ENCODE measurements at regions not wholly inside any gene's neighbourhood (a gene's known extent, or its start where the extent isn't known, plus 50 kb on each side); places are given as distances from the start of the nearest gene placed in this dataset.

- no peak for DNase-seq (ENCODE audit: low read depth in 2 of 2)
These were observed 1041.6 kb downstream of the BRD1 start for GRCh38 chr22:48785792-48786678.

DNA sequence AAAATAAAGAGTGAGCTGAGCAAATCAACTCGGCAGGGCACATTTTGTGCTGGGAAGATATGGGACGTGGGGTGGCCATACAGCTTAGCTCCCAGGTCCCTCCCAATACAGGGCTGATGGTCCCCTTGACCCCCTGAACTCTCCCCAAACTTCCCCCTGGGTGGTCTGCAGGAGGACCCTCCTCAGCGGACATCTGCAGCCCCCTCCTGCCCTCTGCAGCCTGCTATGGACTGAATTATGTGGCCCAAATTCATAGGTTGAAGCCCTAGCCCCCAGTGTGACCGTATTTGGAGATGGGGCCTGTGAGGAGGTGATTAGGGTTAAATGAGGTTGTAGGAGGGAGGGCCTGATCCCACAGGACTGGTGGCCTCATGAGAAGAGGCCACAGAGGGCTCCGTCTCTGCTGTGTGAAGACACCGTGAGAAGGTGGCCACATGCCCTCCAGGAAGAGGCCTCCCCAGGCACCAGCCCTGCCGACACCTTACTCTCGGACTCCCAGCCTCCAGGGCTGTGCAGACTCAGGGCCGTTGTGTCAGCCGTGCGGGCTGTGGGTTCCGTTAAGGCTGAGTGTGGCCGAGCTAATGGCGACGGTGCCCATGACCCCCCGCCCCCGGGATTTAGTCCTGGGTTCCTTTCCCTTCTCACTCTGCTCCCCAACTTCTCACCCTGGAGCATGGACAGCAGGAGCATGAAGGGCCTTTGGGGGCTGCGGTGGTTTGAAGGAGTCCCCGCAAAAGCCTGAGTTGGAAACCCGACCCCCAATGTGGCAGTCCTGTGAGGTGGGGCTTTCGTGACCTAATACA is 1042.8 kb downstream of the BRD1 start:
- no peak for DNase-seq (ENCODE audit: low read depth in 2 of 2)

DNA sequence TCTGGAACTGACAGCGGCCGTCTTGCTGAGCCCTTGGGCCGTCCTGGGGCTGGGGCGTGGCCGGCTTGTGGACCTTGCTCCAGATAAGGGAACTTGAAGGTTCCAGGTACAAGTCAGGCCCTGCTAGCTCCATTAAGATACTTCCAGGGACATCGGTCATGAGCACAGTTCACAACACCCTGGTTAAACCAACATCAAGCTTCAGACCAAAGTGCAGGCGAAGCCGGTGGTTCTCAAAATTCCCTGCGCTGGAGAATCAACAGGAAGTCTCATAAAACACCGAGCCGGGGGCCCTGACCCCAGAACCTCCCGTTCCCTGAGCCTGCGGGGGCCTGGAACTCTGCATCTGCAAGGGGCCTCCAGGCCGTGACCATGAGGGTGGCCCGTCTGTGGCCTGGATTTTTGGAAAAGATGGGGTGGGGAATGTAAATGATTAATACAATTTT is 1043.8 kb downstream of the BRD1 start:
- DNase-seq (ENCODE audit: low read depth in 2 of 2) = no peak

- DNase-seq (ENCODE audit: low read depth in 2 of 2) = no peak
These were observed 1044.7 kb downstream of the BRD1 start for GRCh38 chr22:48782811-48783511.

GRCh38 chr22:48782326-48782725 is 1045.3 kb downstream of the BRD1 start:
- DNase-seq (ENCODE audit: low read depth in 2 of 2) = no peak

DNA sequence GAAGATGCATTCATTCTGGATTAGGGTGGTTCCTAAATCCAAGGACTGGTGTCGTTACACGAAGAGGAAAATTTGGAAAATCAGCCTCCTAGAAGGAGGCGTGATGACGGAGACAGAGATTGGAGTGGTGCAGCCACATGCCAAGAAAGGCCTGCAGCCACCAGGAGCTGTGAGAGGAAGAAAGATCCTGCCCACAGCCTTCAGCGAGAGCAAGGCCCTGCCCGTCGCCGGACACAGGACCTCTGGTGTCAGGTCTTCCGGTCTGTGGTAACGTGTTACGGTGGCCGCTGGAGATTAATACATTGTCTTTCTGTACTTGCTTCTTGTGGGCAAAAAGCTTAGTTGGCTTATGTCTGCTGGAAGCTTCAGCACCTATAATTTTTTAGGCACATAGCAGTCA is 1045.8 kb downstream of the BRD1 start:
- DNase-seq (ENCODE audit: low read depth in 2 of 2) = no peak

DNA sequence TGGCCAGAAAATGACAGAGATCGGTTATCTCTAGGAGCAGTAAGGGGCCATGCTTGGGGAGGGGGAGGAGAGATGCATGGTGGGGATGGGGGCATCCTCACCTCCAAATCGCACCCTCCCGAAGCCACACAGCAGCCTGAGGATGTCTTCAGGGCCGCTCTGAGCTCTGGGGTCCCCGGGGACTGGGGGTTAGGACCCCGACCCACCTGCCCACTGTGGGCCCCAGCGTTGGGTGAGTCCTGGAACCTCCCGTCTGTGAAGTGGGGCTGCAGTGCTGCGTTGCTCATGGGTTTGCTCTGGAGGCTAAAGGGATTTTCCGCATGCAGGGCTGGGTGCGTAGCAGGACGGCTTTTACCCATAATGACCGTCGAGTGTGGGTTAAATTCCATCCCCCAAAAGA is 1046.3 kb downstream of the BRD1 start:
- DNase-seq (ENCODE audit: low read depth in 2 of 2) = no peak

- DNase-seq (ENCODE audit: low read depth in 2 of 2) = no peak
These were observed 1046.9 kb downstream of the BRD1 start for GRCh38 chr22:48780597-48781277.

DNA sequence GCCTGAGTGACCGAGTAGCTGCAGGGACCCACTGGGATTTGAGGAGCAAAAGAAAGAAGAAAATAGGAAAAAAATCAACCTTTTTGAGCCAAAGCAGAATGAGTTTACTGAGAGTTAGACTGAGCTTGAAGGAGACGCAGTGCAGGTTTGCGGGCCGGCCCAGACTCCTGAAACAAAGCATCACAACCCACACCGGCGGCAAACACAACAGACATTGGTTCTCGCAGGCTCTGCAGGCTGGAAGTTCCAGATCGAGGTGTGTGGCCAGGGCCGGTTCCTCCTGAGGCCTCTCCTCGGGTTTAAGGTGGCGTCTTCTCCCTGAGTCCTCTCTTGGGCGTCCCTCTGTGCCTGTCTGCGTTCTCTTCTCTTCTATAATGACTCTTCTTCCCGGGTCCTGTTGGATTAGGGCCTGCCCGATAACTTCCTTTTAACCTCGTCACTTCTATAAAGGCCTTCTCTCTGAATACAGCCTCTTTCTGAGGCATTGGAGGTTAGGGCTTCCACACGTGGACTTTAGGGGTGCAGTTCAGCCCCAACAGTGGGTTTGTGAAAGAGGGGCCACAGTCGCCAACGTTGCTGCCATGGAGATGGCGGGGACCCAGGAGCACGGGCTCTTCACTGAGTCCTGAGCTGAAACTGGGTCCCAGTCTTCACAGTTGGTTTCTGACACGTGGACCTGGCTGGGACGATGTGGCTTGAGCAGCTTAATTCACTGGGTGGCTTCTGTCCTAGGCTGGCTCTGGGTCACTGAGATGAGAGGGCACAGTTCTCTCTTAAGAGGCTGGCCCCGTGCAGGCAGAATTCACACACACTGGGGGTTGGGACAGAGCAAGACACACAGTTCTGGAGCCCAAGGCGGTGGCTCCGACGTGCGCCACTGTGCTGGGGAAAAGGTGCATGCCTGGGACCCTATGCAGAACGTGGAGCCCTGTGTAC is 1047.7 kb downstream of the BRD1 start:
- DNase-seq (ENCODE audit: low read depth in 2 of 2) = no peak

DNA sequence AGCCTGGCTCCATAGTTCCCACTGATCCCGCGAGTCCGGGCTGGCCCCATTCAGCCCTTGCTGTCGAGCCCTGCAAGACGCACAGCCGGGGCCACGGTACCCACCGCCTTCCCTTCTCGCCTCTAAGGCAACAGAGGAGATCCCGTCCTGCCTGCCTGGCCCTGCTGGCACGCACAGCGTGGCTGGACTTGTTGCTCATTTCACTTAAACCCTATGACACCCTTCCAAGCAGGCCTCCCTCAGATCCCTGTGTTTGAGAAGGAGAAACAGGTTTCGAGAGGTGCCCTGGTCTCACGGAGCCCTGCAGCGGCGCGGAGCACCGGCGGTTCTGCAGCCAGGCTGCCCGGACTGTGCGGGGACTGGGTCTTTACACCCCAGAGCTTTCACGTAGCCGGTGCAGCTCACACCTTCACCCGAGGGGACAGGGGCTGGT is 1048.4 kb downstream of the BRD1 start:
- DNase-seq (ENCODE audit: low read depth in 2 of 2) = no peak

- no peak for DNase-seq (ENCODE audit: low read depth in 2 of 2)
These were observed 1049.1 kb downstream of the BRD1 start for GRCh38 chr22:48778308-48779195.

DNA sequence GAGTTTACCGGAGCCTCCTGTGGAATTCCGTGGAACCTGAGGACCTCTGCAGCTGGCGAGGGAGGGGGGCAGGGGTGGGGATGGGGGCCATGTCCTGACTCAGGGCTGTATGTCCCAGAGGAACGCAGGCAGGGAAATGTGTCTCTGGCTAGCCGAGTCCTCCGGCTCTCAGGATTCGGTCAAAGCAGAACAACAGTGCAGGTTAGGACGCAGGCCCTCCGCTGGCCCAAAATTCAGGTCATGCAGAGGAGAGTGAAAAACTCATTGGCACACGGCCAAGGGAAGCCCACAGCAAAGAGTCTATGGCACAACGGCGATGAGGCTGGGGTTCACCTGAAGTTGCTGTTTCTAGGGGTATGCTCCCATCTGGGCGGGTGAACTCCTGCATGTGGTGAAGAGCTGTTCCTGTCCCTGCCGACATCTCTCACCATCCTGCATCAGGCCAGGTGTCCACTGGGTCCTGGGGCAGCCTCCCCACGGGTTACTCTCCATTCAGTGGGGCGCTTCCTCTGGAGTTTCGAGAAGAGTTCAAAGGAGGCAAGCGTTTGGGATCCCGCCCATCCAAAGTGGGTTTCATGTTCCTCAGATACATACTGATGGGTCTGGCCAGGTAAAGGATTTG is 1055.3 kb downstream of the BRD1 start:
- no peak for DNase-seq (ENCODE audit: low read depth in 2 of 2)

- DNase-seq (ENCODE audit: low read depth in 2 of 2) = no peak
These were observed 1062.1 kb downstream of the BRD1 start for GRCh38 chr22:48765595-48765994.

DNA sequence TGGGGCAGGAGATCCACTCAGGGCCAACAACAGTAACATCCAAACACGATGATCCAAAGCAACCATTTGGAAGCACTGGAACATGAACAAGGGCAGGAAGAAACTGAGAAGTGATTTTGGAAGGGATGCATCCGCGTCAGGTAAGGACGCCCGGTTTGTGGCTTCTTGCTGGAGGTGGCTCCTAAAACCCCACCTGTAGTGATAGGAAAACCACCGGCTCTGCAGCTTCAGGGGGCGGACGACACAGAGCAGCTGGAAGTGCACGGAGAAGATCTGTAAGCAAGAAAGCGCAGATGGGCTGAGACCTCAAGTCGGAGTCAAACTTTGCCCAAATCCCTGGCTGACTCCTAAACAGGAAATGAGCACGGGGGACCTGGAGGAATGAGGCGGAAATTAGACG is 1066.1 kb downstream of the BRD1 start:
- no peak for DNase-seq (ENCODE audit: low read depth in 2 of 2)

DNA sequence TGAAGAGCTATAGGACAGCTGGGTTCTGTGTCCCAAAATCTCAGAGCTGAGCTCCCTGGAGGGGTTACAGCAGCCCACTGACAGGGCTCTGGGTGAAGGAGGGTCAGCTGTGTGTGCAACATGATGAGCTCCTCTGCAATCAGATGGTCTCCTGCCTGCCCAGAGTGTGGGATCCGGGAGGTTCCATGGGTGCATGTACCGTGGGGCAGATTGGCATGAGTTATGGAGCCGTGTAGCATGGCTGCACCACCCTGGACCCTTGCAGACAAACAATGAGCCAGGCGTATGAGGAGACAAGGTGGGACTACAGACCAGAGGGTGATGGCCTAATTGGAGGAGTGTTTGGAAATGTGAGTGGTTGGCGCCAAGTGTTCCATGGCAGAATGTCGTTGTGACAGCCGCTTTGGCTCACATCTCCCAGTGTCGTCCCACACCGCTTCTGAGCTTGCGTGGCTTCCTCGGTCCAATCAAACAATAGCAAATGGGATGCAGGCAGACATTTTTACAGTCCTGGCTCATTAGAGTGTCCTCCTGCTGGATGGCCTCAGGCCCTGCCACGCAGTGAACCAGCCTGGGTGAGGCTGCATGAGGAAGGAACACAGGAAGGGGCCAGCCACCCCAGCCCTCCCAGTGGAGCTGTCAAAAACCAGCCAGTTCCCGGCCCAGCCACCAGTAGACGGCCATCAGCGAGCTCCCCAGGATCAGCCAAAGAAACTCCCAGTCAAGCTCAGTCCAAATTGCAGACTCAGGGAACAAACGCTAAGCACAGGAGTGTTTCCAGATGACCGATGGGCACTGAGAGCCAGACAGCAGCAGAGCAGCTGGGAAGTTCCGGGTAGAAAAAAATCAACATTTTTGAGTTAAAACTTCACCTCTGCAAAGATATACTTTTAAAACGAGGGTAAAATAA is 1066.9 kb downstream of the BRD1 start:
- no peak for DNase-seq (ENCODE audit: low read depth in 2 of 2)

DNA sequence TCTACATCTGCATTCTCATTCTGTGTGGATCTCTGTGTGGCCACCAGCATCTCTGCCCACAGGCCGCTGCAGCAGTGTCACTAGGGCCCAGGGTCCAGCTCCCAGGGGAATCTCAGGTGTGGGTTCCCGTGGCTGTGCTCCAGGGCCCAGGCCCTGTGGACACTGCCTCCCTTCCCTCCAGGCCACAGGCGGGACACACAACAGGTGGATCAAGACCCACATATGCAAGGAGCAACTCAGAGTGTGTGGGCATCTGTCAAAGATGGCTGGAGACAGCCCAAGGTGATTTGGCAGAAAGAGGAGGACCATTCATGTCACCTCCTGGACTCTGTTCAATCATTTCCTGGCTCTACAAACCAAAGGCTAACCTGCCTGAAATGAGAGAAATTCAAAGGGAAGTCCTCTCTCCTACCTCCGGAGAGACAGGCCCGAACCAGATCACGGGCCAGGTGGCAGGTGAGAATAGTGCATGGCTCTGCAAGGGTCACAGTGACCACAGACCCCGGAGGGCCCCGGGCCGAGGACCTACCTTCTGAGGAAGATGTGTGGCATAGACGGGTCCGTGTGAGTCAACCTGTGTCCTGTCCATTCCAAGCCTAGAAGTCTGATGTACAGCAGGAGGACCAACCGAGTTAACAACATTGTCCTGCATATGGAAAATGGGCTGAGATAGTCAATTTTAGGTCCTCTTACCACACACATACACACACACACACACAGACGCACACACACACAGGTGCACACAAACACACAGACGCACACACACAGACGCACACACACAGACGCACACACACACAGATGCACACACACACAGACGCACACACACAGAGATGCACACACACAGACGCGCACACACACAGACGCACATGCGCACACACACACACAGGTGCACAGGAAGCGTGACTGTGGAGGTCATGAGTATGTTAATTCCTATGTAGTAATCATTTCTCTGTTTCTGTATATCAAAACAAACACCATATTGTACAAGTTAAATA is 1068.5 kb downstream of the BRD1 start:
- DNase-seq (ENCODE audit: low read depth in 2 of 2) = no peak
